GM21423 (cell line): ENCODE measurements at regions not wholly inside any gene's neighbourhood (a gene's known extent, or its start where the extent isn't known, plus 50 kb on each side); places are given as distances from the start of the nearest gene placed in this dataset.
"Not testable (repeated sequence)": the region's sequence is repeated elsewhere in the genome, so short reads cannot be mapped to it uniquely, and the experiment has no call there.

ENCODE experiments used
- ATAC-seq: cut with Tn5 transposase; IDR thresholded peaks from one replicate; pipeline ENCODE4 v1.9.1; 2021; ENCODE audit warnings: mild to moderate bottlenecking, moderate library complexity; ENCODE audit not compliant: unreplicated experiment

DNA sequence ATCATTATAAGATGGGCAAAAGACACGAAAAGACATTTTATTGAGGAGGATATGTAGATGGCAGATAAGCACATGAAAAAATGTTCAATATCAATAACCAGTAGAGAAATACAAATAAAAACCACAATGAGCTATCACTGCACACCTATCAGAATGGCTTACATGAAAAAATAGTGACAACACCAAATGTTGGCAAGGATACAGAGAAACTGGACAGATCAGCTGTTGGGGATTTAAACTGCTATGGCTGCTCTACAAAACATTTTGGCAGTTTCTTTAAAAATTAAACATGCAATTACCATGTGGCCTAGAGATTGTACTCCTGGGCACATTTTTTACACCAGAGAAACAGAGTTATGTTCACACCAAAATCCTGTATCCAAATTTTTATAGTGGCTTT, 172.7 kb upstream of the TENT5A start:
- no peak for ATAC-seq

DNA sequence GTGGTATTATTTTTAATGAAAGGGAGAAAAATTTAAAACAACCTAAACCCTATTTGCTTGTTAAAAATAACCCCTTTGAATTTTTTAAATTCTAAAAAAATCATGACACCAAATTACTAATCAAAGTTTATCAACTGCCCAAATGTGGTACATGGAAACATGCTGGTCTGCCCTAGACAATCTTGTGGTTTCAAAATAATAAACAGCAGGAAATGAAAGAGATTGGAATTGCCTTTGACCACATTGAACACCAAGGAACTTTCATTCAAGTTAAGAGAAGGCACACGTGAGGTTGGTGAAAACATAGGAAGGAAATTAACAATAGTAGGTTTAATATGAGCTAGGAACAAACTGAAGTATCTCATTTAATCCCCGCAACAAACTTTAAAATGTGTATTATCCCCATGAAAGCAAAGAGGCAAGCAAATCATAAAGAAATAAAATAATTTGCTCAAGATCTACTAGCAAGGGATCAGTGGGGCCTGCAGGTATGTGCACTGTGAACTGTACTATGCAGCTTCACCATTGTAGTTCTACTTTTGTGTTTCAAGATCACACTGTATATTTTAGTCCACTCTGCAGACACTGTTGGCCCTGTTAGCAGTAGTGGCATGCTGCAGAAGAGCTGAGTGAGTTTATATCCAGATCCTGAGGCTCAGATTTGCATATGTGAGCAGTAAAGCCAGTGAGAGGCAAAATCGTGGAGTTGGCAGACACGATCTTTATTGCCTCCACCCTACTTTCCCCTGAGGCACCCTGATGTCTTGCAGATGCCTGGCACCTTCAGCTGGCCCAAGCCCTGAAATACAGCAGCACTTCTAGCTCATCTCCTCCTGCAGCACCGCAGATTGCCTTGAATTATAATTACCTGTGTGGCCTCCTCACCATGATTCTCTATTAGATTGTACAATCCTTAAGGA, 157.8 kb upstream of the TENT5A start:
- no peak for ATAC-seq

DNA sequence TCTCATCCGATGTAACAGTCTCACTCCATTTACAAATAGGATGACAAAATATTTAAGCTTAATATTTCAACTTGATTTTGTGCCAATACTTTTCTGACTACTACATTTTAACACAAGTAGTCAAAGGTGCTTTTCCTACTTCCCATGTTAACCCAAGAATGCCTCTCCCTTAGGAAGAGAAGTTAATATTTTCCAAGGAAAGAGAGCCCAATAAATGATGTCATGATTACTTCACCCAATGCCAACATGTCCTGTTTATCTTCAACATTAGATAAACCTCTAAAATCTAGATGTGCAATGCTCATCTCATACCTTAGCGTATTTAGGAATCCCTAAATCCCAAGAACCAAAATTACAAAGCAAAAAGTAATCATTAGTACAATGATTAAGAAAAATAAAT, 156.7 kb upstream of the TENT5A start:
- no peak for ATAC-seq

DNA sequence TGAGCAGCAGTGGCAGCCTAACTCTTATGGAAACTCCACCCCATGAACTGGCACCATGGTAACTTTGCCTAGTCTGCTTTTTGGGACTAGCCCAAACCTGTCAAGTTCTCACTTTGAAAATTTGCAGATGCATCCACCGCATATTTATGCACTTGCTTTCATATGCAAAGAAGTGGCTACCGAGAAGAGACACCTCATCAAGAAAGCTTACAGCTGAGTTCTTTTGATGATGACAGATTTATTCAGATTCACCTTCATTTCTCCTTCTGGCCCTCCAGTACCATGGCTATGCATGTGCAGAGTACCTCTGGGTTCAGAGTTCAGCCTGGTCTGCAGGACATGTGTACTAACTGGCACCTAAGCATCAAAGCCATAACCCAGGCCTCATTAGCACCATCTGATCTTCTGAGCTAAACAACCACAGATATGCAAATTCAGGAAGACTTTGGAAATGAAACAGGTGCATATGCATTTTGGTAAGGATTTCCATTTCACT, 154.3 kb upstream of the TENT5A start:
- peak; percentile 57 for ATAC-seq

DNA sequence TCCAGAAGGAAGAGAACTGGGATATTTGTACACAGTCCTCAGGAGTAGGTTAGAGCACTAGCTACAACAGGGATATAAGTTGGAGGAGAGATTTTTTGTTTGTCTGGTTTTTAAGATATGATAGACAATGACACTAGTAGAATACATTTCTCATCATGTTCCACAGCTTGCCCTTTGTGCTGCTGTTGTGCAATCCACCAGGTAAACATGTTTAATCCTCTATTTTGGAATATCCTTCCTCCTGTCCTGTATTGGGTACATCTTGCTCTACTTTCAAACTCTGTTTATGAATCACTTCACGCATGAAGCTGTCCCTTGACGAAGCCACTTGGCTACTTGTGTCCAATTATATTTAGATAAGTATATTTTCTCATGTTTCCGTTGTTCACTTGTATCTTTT, 153.6 kb upstream of the TENT5A start:
- no peak for ATAC-seq

DNA sequence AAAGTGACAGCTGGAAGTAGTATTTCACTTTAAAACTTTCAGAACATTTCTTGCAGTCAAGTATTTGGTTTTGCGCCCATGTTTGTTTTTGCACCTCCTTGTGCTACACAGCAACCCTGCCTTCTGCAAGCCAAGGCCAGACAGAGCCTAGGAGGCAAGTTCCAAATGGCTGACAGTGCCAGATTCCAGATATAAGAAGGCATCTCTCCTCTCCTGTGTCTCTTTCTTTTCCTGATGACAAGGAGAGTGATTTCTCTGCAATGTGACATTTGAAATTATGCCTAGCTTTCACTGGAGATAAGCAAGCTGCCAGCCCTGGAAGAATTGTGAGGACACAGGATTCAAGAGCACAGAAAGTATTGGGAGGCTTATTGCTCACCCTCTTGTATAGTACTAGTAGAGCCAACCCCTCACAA, 149.1 kb upstream of the TENT5A start:
- no peak for ATAC-seq

DNA sequence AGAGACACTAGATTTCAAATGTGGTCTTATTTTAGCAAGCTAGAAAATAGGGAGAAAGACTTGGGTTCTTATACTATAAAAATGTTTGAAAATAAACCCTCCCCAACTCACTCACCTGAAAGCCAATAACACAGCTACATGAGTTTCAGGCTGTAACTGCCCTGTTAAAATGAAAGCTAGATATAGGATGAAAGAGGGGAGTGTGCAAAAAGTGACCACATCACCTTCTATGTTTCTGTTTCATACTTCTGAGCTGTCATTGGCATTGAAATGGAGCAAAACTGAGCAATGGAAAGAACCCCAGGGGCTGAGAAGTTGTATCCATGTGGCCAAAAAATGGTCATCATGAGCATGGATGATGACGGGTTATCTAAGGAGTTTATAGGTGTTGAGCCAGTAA, 148.1 kb upstream of the TENT5A start:
- peak; percentile 79 for ATAC-seq

DNA sequence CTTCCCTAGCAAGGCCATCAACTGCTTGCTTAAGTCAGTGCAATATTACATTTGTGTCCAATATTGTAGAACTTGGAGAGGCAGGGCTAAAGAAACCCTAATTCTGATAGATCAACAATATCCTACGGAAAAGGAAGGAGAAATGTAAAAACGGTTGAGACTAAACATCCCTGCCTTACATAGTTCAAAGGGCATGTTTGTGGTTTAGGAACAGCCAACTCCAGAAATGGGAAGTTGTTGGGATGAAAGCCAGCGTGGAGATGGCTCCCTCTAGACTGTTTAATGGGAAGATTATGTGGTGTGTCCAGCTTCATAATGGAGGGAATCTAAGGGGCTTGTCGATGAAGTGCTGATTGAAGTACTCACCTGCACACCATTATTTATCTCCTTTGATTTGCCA, 145.3 kb upstream of the TENT5A start:
- ATAC-seq, result no peak

DNA sequence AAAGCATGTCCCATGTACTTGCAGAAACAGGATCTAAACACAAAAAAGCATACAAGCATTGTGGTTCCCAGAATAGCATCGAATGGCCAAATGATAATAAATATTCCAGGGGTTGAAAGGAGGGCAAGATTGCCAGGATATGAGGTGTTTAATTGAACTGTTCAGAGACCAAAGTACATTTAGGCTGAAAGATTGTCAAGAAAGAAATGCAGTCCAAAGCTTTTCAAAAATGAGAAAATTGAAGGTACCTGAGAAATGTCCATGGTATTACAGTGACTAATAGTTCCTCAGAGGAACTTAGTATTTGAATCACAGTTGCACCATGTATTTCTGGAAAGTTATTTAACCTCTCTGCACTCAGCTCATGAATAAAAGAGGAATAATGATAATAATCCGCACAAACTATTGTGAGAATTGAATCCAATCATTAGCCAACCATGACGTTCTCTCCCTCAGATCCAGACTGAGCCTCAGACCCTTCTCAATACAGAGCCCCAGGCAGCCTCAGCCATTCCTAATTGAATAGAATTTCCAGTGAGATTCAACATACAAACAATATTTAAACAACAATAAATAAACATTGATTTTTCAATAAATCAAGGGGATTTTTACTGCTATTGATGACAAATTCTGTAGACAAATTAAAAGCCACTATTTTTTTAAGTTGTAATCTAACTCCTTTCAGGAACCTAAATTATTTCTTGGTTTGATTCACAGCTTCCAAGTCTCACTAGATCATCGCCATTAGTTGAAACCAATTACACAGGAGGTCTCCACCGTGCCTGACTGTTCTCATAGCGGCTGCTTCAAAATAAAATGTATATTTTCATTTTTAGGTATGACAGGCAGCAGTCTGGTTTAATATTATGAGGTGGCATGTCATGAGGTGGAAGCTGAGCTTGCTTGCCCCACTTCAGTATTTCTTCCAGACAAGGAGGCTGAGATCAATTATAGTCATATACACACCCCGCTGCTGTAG, 144.3 kb upstream of the TENT5A start:
- ATAC-seq, result no peak

DNA sequence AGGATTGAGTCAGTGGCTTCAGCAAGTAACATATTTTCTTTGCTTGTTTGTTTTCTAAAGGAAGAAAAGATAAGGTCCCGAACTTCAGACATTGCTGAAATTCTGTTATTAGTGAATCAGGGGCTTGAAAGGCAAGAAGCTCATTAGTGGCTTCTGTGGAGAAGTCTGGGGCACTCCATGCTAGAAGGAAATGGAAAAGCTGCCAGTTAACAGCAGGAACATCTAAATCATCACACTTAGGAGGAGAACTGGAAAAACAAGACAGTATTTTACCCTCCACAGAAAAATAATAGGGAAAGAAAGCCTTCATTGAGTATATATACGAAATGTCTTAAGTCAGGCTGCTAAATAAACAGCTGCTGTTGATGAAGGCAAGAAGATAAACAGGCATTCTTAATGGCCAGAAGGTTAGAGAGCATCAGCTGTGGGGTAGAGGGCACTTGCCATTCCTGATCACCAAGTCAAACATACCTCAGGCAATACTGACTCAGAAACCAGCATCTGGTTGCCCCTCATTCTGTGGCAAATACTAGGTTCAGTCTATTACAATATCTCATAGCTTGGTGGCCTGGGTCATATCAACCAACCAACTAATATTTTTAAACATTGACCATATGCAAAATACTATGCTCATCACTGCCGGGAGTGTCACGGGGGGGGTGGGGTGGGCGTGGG, 143.2 kb upstream of the TENT5A start:
- ATAC-seq, result no peak

DNA sequence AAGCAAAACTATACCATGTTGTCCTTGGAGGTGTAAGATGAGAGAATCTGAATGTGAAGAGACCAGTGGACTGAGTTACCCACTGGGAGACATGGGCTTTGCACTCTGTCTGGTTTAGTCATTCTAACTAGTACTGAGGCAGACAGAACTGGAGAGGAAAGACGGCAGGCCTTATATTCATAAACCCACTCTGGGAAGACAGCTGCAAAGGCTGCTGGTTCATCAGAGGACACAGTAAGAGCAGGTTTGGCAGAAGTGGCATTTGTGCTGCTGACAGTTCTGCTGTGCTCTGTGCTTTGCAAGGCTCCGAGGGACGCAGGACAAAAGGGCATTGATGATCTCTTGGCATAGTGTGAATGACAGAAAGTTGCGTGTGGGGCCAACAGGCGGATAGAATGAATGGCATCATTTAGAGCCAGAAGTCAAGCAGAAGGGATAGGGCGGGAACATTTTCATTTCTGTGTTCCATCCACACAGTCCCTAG, 142.3 kb upstream of the TENT5A start:
- no peak for ATAC-seq

DNA sequence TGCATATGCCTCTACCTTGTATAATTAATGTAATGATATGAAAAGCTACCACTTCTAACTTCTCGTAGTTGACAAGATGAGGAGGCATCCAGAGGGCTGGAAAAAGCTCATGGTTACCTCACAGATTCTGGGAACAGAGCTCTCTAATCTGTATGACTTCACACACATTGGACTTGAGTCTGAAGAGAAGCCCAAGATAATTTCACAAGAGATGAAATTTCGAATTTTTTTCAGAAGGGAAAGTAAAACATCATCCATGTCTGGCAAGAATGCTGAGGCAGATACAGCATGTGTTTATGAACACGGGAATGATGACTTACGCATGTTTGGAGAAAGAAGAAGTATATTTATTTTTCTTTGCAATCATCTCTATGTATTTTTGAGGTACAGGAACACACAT, 141.8 kb upstream of the TENT5A start:
- ATAC-seq, result no peak

DNA sequence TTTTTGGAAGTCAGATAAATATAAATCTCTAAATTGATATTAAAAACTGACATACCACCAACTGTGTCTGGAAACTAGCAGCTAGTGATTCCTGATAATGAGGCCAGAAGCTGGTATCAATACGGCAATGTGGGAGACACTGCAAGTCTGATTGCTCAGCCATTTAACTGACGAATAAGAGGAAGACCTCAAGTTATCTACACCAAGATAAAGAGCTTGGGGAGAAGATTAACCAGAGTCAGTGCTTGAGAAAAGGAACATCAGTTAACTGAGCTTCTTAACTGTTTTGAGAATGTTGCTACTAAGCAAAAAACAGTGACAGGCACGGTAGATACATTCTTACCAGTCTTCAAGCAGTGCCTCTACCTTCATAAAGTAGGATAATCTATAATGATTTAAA, 140.4 kb upstream of the TENT5A start:
- no peak for ATAC-seq

DNA sequence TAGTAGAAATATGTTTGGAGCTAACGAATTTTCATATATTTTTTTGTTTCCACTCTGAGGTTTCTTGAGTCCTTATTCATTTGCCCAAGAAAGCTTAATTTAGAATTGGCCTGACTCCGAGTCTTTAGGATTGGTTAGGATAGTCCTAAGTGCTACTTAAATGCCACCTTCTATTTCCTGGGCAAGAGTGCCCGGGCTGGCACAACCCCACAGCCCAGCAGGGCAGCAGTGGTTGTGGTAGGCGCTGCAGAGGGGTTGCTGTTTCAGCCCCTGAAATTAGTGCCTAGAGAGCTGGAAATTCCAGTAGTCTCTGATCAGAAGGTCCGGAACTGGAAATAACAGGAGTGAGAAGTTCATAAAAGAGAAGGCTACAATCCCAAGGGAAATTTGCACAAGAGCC, 139.4 kb upstream of the TENT5A start:
- ATAC-seq, result no peak

DNA sequence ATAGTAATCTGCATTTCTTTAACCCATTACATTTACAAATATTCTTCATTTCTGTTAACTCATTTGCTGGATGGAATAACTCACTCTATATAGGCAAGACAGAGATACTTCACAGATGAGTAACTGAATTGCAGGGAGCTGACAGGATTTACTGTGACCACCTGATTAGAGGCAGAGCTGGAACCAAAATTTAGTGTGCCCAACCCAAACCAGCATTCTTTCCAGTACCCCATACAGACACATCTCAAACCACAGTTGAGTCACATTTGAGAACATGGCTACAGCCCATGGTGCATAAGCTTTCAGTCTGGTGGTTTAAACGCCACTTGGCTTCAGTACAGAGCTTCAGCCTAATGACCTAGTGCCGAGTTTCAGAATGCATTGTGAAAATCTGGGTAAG, 138.4 kb upstream of the TENT5A start:
- ATAC-seq, result no peak

DNA sequence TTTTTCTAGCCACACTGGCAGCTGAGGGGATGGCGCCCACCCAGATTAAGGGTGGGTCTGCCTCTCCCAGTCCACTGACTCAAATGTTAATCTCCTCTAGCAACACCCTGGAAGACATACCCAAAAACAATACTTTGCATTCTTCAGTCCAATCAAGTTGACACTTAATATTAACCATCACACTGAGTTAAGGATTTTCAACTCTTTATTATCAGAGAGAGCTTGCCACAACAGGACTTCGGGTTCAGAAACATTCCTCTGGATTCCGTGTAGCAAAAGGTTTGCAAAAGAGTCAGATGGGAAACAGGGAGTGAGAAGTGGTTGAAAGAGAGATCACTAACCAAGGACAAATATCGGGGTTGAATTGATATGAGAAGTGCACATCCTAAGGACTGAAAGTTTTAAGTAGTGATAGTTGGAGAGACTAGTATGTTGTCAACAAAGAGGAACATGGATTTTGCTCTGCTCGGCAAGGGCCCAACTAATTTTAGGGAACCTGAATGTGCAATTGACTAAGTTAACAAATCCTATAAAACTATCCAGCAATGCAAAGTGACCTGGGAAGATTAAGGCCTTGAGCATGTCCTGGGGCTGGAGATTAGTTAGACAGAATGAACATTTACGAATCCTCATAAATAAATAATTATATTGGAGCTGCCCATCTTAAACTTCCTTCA, 137.0 kb upstream of the TENT5A start:
- ATAC-seq, result no peak

DNA sequence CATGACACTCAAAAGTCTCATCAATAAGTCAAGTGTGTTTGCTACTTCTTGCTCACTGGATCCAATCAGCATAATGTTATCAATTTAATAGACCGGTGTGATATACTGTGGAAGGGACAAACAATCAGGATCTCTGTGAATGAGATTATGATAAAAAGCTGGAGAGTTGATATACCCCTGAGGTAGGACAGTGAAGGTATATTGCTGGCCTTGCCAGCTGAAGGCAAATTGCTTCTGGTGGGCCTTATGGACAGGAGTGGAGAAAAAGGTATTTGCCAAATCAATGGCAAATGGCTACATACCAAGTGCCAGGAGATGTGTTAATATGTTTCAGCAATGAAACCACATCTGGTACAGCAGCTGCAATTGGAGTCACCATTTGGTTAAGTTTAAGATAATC, 134.4 kb upstream of the TENT5A start:
- not testable (repeated sequence) for ATAC-seq

DNA sequence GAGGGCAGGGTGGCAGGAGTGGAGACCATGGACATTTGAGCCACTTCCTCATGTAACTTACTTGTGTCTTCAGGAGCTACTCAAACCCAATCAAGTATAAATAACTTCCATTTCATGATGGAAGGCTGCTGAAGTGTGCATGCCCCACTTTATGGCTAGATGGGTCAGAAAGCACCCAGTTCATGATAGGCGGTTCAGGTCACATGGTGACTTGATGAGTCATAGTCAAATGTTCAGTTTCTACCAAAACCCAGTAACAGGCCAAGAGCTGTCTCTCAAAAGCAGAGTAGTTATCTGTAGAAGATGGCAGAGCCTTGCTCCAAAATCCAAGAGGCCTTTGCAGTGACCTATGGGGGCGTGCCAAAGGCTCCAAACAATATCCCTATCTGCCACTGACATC, 133.7 kb upstream of the TENT5A start:
- ATAC-seq, result no peak

DNA sequence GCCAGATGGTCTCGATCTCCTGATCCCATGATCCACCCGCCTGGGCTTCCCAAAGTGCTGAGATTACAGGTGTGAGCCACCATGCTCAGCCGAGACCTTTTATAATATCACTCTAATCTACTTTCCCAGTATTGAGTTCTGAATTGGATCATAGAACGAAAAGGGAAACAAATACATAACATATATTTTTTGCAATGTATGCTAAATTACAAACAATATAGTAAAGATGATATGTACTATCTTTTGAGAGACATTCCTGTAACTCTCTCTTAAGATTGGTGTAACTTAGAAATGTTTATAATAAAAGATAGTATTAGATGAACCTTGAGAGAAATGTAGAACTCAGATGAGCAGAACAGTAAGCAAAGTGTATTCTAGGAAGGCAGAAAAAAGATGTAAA, 129.2 kb upstream of the TENT5A start:
- ATAC-seq, result no peak

DNA sequence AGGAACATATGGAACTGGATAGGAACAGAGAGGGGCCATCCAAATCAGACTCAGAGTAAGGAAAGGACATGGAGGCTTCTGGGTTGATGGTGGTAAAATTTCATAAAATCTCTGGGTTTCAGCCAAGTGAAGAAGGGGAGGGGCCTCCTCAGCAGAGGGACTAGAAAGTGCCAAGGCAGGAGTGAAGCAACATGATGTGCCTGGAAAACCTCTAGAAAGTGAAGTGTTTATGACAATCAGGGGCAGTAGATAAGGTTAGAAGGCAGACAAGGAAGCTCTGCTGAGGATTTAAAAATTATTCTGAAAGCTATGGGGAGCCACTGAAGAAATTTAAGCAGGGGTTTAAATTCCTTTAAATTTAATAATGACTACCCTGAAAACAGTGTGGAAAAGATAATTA, 126.0 kb upstream of the TENT5A start:
- ATAC-seq, result no peak
